ENCODE measurements at regions not wholly inside any gene's neighbourhood (a gene's known extent, or its start where the extent isn't known, plus 50 kb on each side); places are given as distances from the start of the nearest gene placed in this dataset.
"Not testable (repeated sequence)": the region's sequence is repeated elsewhere in the genome, so short reads cannot be mapped to it uniquely, and the experiment has no call there.

GRCh38 chr16:60271781-60272180 is 1537.7 kb upstream of the GOT2 start:
- DNase-seq (ENCODE audit: low read depth in 2 of 2): no peak

- DNase-seq (ENCODE audit: low read depth in 2 of 2): no peak
These were observed 1537.1 kb upstream of the GOT2 start for GRCh38 chr16:60271025-60271771.

GRCh38 chr16:60261425-60261824 is 1527.3 kb upstream of the GOT2 start:
- DNase-seq (ENCODE audit: low read depth in 2 of 2): no peak

- DNase-seq (ENCODE audit: low read depth in 2 of 2): no peak
These were observed 1525.8 kb upstream of the GOT2 start for GRCh38 chr16:60259956-60260355.

- no peak for DNase-seq (ENCODE audit: low read depth in 2 of 2)
These were observed 1512.0 kb upstream of the GOT2 start for GRCh38 chr16:60246086-60246485.

GRCh38 chr16:60241671-60242070 is 1507.6 kb upstream of the GOT2 start:
- DNase-seq (ENCODE audit: low read depth in 2 of 2): no peak

- no peak for DNase-seq (ENCODE audit: low read depth in 2 of 2)
These were observed 1496.5 kb upstream of the GOT2 start for GRCh38 chr16:60230666-60231065.

GRCh38 chr16:60225541-60225940 is 1491.4 kb upstream of the GOT2 start:
- DNase-seq (ENCODE audit: low read depth in 2 of 2): no peak

GRCh38 chr16:60217787-60218186 is 1483.7 kb upstream of the GOT2 start:
- no peak for DNase-seq (ENCODE audit: low read depth in 2 of 2)

- no peak for DNase-seq (ENCODE audit: low read depth in 2 of 2)
These were observed 1480.2 kb upstream of the GOT2 start for GRCh38 chr16:60214311-60214710.

GRCh38 chr16:60206516-60206915 is 1472.4 kb upstream of the GOT2 start:
- DNase-seq (ENCODE audit: low read depth in 2 of 2): no peak

GRCh38 chr16:60204181-60204580 is 1470.1 kb upstream of the GOT2 start:
- no peak for DNase-seq (ENCODE audit: low read depth in 2 of 2)

- no peak for DNase-seq (ENCODE audit: low read depth in 2 of 2)
These were observed 1469.5 kb upstream of the GOT2 start for GRCh38 chr16:60203525-60204124.

GRCh38 chr16:60200729-60201128 is 1466.6 kb upstream of the GOT2 start:
- DNase-seq (ENCODE audit: low read depth in 2 of 2): not testable (repeated sequence)

- no peak for DNase-seq (ENCODE audit: low read depth in 2 of 2)
These were observed 1466.0 kb upstream of the GOT2 start for GRCh38 chr16:60200161-60200560.

GRCh38 chr16:60199150-60199549 is 1465.0 kb upstream of the GOT2 start:
- DNase-seq (ENCODE audit: low read depth in 2 of 2): no peak

GRCh38 chr16:60181536-60181935 is 1447.4 kb upstream of the GOT2 start:
- no peak for DNase-seq (ENCODE audit: low read depth in 2 of 2)

- DNase-seq (ENCODE audit: low read depth in 2 of 2): no peak
These were observed 1446.5 kb upstream of the GOT2 start for GRCh38 chr16:60180609-60181008.

GRCh38 chr16:60170196-60170595 is 1436.1 kb upstream of the GOT2 start:
- no peak for DNase-seq (ENCODE audit: low read depth in 2 of 2)

- DNase-seq (ENCODE audit: low read depth in 2 of 2): no peak
These were observed 1432.0 kb upstream of the GOT2 start for GRCh38 chr16:60166111-60166510.

- no peak for DNase-seq (ENCODE audit: low read depth in 2 of 2)
These were observed 1417.9 kb upstream of the GOT2 start for GRCh38 chr16:60151987-60152386.

GRCh38 chr16:60150907-60151306 is 1416.8 kb upstream of the GOT2 start:
- DNase-seq (ENCODE audit: low read depth in 2 of 2): no peak

GRCh38 chr16:60143348-60143705 is 1409.2 kb upstream of the GOT2 start:
- no peak for DNase-seq (ENCODE audit: low read depth in 2 of 2)

All from stimulated activated CD4-positive, alpha-beta T cell treated with anti-CD3 and anti-CD28 coated beads, Interleukin-4, amount 100 ng/mL, for 48 hours (primary cell).